ENCODE measurements at regions not wholly inside any gene's neighbourhood (a gene's known extent, or its start where the extent isn't known, plus 50 kb on each side); places are given as distances from the start of the nearest gene placed in this dataset.

DNA sequence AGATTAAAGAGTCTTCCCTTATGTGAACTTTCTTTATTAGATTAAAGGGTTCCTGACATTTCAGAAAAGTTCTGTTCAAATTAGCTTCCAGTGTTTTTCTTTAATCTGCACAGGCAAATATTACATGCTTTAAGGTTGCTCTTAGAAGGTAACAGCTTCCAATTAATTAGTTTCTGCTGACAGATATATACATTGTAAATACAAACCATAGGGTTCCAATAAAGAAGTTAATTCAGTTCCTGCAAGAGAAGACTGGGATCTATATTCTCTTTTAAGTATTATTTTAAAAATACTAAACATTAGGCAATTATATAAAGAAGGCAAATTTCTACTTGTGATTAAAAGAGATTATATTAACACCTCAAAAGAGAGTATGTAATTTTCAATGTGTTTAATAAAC is 795.7 kb downstream of the MAT2B start:
- Histone ChIP-seq H4K20me1 (ENCODE audit: insufficient read depth) (no peaks in the 10 kb centered on the region), H2AFZ (ENCODE audit: low read depth, low read length) (no peak overlapping the region), H3K4me3 (ENCODE audit: low read length) (no peak overlapping the region), H3K9ac (ENCODE audit: low read length) (no peak overlapping the region), H3K9me3 (ENCODE audit: low read length) (no peaks in the 10 kb centered on the region), H3K9me2 (ENCODE audit: insufficient read depth, low read length) (no peaks in the 10 kb centered on the region), H3K4me2 (ENCODE audit: low read length) (no peak overlapping the region), H3K79me2 (replicated peaks; ENCODE audit: insufficient read depth, low read length) (no peaks in the 10 kb centered on the region), H3K27me3 (ENCODE audit: insufficient read depth, low read depth, low read length) (peaks cover 28% of the 10 kb centered on the region), H3K36me3 (ENCODE audit: insufficient read depth, low read length) (no peaks in the 10 kb centered on the region), H3F3A (ENCODE audit: insufficient read depth, low read length, poor library complexity, severe bottlenecking) (no peaks in the 10 kb centered on the region), H3K27ac (ENCODE audit: low read length) (no peak overlapping the region)
- TF ChIP-seq REST (IDR thresholded peaks at IDR 0.05; ENCODE audit: borderline replicate concordance) (no peak), SMC3 (conservative IDR thresholded peaks at IDR 0.05; ENCODE audit: poor library complexity) (no peak)

DNA sequence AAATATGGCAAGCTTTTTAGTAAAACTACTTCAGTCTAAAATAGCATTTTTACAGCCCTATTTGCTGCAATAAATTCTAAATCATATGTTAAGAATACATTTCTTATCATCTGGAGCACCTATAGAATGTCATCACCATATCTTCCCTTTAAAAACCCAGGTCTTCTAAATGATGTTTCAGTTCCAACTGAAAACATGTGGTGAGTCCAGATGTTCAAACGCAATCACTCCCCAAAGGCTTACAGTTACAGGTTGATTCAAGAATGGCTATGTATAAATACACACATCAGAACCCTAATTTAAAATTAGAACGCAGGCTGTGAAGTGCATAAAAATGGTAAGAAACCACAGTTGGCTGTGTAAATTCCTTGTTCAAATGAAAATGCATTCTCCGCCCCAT is 796.3 kb downstream of the MAT2B start:
- TF ChIP-seq EP300 (conservative IDR thresholded peaks at IDR 0.05; ENCODE audit: poor library complexity, severe bottlenecking) (no peak), REST (IDR thresholded peaks at IDR 0.05; ENCODE audit: borderline replicate concordance) (no peak), MXI1 (conservative IDR thresholded peaks at IDR 0.05; ENCODE audit: poor library complexity, severe bottlenecking) (no peak), RAD21 (conservative IDR thresholded peaks at IDR 0.05) (no peak), EZH2 (IDR thresholded peaks at IDR 0.05; ENCODE audit: borderline replicate concordance, insufficient read depth, low read length, poor library complexity, severe bottlenecking) (no peak), SMC3 (conservative IDR thresholded peaks at IDR 0.05; ENCODE audit: poor library complexity) (no peak), TAF1 (IDR thresholded peaks at IDR 0.05; ENCODE audit: low read depth) (no peak), POLR2AphosphoS5 (IDR thresholded peaks at IDR 0.05) (no peak)
- TF ChIP-seq, protein P1, sequence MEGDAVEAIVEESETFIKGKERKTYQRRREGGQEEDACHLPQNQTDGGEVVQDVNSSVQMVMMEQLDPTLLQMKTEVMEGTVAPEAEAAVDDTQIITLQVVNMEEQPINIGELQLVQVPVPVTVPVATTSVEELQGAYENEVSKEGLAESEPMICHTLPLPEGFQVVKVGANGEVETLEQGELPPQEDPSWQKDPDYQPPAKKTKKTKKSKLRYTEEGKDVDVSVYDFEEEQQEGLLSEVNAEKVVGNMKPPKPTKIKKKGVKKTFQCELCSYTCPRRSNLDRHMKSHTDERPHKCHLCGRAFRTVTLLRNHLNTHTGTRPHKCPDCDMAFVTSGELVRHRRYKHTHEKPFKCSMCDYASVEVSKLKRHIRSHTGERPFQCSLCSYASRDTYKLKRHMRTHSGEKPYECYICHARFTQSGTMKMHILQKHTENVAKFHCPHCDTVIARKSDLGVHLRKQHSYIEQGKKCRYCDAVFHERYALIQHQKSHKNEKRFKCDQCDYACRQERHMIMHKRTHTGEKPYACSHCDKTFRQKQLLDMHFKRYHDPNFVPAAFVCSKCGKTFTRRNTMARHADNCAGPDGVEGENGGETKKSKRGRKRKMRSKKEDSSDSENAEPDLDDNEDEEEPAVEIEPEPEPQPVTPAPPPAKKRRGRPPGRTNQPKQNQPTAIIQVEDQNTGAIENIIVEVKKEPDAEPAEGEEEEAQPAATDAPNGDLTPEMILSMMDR (IDR thresholded peaks at IDR 0.05; ENCODE audit: poor library complexity, severe bottlenecking), result no peak
- H3F3A ChIP-seq (ENCODE audit: insufficient read depth, low read length, poor library complexity, severe bottlenecking), result no peaks in the 10 kb centered on the region

More for the DNA sequence above, 796.3 kb downstream of the MAT2B start:
- Histone ChIP-seq H3K9me2 (ENCODE audit: insufficient read depth, low read length) (no peaks in the 10 kb centered on the region), H3K79me2 (replicated peaks; ENCODE audit: insufficient read depth, low read length) (no peaks in the 10 kb centered on the region), H3K4me3 (ENCODE audit: low read length) (no peak overlapping the region), H3K4me2 (ENCODE audit: low read length) (no peak overlapping the region), H3K36me3 (ENCODE audit: insufficient read depth, low read length) (no peaks in the 10 kb centered on the region), H3K9ac (ENCODE audit: low read length) (no peak overlapping the region), H2AFZ (ENCODE audit: low read depth, low read length) (no peak overlapping the region), H3K9me3 (ENCODE audit: low read length) (no peaks in the 10 kb centered on the region), H3K27me3 (ENCODE audit: insufficient read depth, low read depth, low read length) (peaks cover 28% of the 10 kb centered on the region), H3K27ac (ENCODE audit: low read length) (no peak overlapping the region), H4K20me1 (ENCODE audit: insufficient read depth) (no peaks in the 10 kb centered on the region)
